Fibroblast of lung (primary cell): ENCODE measurements at regions not wholly inside any gene's neighbourhood (a gene's known extent, or its start where the extent isn't known, plus 50 kb on each side); places are given as distances from the start of the nearest gene placed in this dataset.

ENCODE experiments used
- EZH2 ChIP-seq: IDR thresholded peaks from 2 replicates; pipeline ENCODE4 v1.5.1; 2012; ENCODE audit warnings: low read length, control low read depth, mild to moderate bottlenecking; ENCODE audit errors: missing control alignments
- TF ChIP-seq, protein P1 (sequence below), 2 donors: IDR thresholded peaks in 1 of 2; conservative IDR thresholded peaks in 1 of 2; 1 replicate in 1 of 2; 2 replicates in 1 of 2; pipeline ENCODE4 v1.5.1; 2011 to 2012; ENCODE audit warnings: low read length in 2 of 2, control low read depth in 1 of 2, inconsistent platforms in 1 of 2, low read depth in 1 of 2, mild to moderate bottlenecking in 1 of 2

DNA sequence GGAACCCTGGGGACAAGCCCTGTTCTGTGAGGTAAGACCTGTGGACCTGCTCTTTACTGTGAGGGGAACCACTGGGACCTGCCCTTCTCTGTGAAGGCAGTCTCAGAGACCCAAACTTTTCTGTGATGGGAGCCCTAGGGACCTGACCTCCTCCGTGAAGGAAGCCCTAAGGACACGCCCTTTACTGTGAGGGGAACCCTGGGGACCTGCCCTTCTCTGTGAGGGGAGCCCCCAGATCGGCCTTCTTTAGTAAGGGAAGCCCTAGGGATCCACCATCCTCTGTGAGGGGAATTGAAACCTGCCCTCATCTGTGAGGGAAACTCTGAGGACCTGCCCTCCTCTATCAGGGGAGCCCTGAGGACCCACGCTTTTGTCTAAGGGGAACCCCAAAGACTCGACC is 343.5 kb downstream of the UQCRFS1 start:
- TF ChIP-seq, protein P1, sequence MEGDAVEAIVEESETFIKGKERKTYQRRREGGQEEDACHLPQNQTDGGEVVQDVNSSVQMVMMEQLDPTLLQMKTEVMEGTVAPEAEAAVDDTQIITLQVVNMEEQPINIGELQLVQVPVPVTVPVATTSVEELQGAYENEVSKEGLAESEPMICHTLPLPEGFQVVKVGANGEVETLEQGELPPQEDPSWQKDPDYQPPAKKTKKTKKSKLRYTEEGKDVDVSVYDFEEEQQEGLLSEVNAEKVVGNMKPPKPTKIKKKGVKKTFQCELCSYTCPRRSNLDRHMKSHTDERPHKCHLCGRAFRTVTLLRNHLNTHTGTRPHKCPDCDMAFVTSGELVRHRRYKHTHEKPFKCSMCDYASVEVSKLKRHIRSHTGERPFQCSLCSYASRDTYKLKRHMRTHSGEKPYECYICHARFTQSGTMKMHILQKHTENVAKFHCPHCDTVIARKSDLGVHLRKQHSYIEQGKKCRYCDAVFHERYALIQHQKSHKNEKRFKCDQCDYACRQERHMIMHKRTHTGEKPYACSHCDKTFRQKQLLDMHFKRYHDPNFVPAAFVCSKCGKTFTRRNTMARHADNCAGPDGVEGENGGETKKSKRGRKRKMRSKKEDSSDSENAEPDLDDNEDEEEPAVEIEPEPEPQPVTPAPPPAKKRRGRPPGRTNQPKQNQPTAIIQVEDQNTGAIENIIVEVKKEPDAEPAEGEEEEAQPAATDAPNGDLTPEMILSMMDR (conservative IDR thresholded peaks at IDR 0.05 in 1 of 2, IDR thresholded peaks at IDR 0.05 in 1 of 2; ENCODE audit: low read depth in 1 of 2, low read length in 2 of 2): no peak
- no peak for TF ChIP-seq EZH2
